ENCODE measurements at regions not wholly inside any gene's neighbourhood (a gene's known extent, or its start where the extent isn't known, plus 50 kb on each side); places are given as distances from the start of the nearest gene placed in this dataset.
A peak's percentile ranks its signal among the peaks of the same experiment; 100 is the strongest.

DNA sequence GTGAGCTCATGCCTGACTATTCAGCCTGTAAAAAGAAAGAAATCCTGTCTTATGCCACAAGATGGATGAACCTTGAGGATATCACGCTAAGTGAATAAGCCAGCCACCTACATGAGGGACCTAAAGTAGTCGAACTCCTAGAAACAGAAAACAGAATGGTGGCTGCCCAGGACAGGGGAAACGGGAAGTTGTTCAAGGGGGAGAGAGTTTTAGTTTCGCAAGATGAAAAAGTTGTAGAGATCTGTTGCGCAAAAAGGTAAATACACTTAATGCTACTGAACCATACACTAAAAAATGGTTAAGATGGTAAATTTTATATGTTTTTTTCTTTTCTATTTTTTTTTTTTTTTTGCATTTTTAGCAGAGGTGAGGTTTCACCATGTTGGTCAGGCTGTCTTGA lies 74.1 kb upstream of the RALY start:
- H4K20me1 ChIP-seq (ENCODE audit: insufficient read depth, low read length), result no peaks in the 10 kb centered on the region
- Mint-ChIP-seq H3K27me3 (ENCODE audit: low read depth in 3 of 3) (peaks cover 2 to 3% (median 2%) of the 10 kb centered on the region in 3 donors), H3K36me3 (no peaks in the 10 kb centered on the region), H3K4me1 (peaks cover 33% of the 10 kb centered on the region), H3K4me3 (peak overlapping the region; percentile 24 to 86), H3K9me3 (peaks cover 0 to 2% (median 0%) of the 10 kb centered on the region in 7 donors), H3K27ac (peak overlapping the region in 2 of 7 donors; percentile 14 to 46)
- no peaks in the 10 kb centered on the region for H3K9me3 ChIP-seq (replicated peaks in 1 of 2; ENCODE audit: control insufficient read depth in 1 of 2, insufficient read depth in 1 of 2, low read length in 2 of 2)
- peak; percentile 55 to 79 (median 74) for DNase-seq
- intact Hi-C loops (cut with micrococcal nuclease), result loop anchor here (5.0 to 10.0 kb wide), 2 partner anchors 148 to 205 kb away; no protein-coding TSS in a partner anchor
- H3K4me2 ChIP-seq (replicated peaks; ENCODE audit: extremely low read depth, low read length, poor library complexity, severe bottlenecking), result peak overlapping the region; percentile 44
- H3K4me3 ChIP-seq (replicated peaks in 1 of 3; ENCODE audit: low read depth in 2 of 3, low read length in 3 of 3), result peak overlapping the region in 1 of 3 experiments; percentile 41
- H3K4me1 ChIP-seq (ENCODE audit: control insufficient read depth in 1 of 2, insufficient read depth in 2 of 2, low read length in 2 of 2), result peaks cover 13% of the 10 kb centered on the region in 2 donors
- H3K27me3 ChIP-seq (ENCODE audit: control insufficient read depth in 2 of 2, insufficient read depth in 2 of 2, low read length in 2 of 2), result no peaks in the 10 kb centered on the region
- H3K27ac ChIP-seq (ENCODE audit: low read depth in 1 of 2, low read length in 2 of 2), result no peak overlapping the region
- no peaks in the 10 kb centered on the region for H3K79me2 ChIP-seq (ENCODE audit: insufficient read depth, low read length)
- peak overlapping the region; percentile 66 for H2AFZ ChIP-seq (ENCODE audit: insufficient read depth, low read depth, low read length, poor library complexity, severe bottlenecking)
- no peak overlapping the region for H3K9ac ChIP-seq (ENCODE audit: insufficient read depth, low read length, poor library complexity, severe bottlenecking)
- WGBS (ENCODE audit: insufficient coverage), result 20% methylated on average over 2 of the region's 5 CpGs
- TF ChIP-seq, protein P1, sequence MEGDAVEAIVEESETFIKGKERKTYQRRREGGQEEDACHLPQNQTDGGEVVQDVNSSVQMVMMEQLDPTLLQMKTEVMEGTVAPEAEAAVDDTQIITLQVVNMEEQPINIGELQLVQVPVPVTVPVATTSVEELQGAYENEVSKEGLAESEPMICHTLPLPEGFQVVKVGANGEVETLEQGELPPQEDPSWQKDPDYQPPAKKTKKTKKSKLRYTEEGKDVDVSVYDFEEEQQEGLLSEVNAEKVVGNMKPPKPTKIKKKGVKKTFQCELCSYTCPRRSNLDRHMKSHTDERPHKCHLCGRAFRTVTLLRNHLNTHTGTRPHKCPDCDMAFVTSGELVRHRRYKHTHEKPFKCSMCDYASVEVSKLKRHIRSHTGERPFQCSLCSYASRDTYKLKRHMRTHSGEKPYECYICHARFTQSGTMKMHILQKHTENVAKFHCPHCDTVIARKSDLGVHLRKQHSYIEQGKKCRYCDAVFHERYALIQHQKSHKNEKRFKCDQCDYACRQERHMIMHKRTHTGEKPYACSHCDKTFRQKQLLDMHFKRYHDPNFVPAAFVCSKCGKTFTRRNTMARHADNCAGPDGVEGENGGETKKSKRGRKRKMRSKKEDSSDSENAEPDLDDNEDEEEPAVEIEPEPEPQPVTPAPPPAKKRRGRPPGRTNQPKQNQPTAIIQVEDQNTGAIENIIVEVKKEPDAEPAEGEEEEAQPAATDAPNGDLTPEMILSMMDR (IDR thresholded peaks at IDR 0.05), result no peak
- H3K36me3 ChIP-seq (replicated peaks in 1 of 2; ENCODE audit: control insufficient read depth in 1 of 2, insufficient read depth in 2 of 2, low read length in 2 of 2), result no peaks in the 10 kb centered on the region

DNA sequence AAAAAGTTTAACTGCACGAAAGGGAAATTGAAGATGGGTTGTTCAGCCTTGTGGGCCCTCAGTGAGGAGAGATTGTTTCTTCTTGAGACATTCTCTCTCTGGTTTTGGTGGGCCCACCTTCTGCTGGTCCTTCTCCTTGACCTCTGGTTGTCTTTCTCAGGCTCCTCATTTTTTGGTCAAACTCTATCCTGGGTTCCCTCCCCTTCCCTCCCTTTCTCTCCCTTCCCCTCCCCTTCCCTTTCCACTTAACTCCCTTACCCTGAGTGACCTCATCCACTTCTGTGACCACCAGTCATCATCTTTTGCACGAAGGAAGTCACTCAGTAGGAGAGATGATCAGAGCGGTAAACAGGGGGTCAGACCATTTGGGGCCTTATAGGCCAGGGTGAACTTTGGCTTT lies 71.5 kb upstream of the RALY start:
- no peak overlapping the region for H3K4me3 Mint-ChIP-seq
- no peaks in the 10 kb centered on the region for H3K9me3 ChIP-seq (replicated peaks in 1 of 2; ENCODE audit: control insufficient read depth in 1 of 2, insufficient read depth in 1 of 2, low read length in 2 of 2)
- peaks cover 21% of the 10 kb centered on the region for H3K4me1 Mint-ChIP-seq
- no peaks in the 10 kb centered on the region for H3K36me3 Mint-ChIP-seq
- H3K4me3 ChIP-seq (replicated peaks in 1 of 3; ENCODE audit: low read depth in 2 of 3, low read length in 3 of 3), result no peak overlapping the region
- no peaks in the 10 kb centered on the region for H3K36me3 ChIP-seq (replicated peaks in 1 of 2; ENCODE audit: control insufficient read depth in 1 of 2, insufficient read depth in 2 of 2, low read length in 2 of 2)
- TF ChIP-seq, protein P1 (IDR thresholded peaks at IDR 0.05), result no peak
- H3K27ac Mint-ChIP-seq, result no peak overlapping the region
- H3K4me1 ChIP-seq (ENCODE audit: control insufficient read depth in 1 of 2, insufficient read depth in 2 of 2, low read length in 2 of 2), result peaks cover 11 to 13% of the 10 kb centered on the region in 2 donors
- H4K20me1 ChIP-seq (ENCODE audit: insufficient read depth, low read length), result no peaks in the 10 kb centered on the region
- no peaks in the 10 kb centered on the region for H3K79me2 ChIP-seq (ENCODE audit: insufficient read depth, low read length)
- H3K9me3 Mint-ChIP-seq, result peaks cover 0 to 2% (median 0%) of the 10 kb centered on the region in 7 donors
- H3K9ac ChIP-seq (ENCODE audit: insufficient read depth, low read length, poor library complexity, severe bottlenecking), result no peak overlapping the region
- 74% methylated on average over 2 of the region's 3 CpGs for WGBS (ENCODE audit: insufficient coverage)
- H3K27ac ChIP-seq (ENCODE audit: low read depth in 1 of 2, low read length in 2 of 2), result no peak overlapping the region
- H3K27me3 Mint-ChIP-seq (ENCODE audit: low read depth in 3 of 3), result peaks cover 0 to 2% (median 2%) of the 10 kb centered on the region in 3 donors
- H3K27me3 ChIP-seq (ENCODE audit: control insufficient read depth in 2 of 2, insufficient read depth in 2 of 2, low read length in 2 of 2), result no peaks in the 10 kb centered on the region
- intact Hi-C loops (cut with micrococcal nuclease), result loop anchor here in 1 of 2 donors (5.0 kb wide), 1 partner anchor 145 kb away; no protein-coding TSS in a partner anchor
- H2AFZ ChIP-seq (ENCODE audit: insufficient read depth, low read depth, low read length, poor library complexity, severe bottlenecking), result no peak overlapping the region
- no peak overlapping the region for H3K4me2 ChIP-seq (replicated peaks; ENCODE audit: extremely low read depth, low read length, poor library complexity, severe bottlenecking)
- DNase-seq, result no peak
